ENCODE measurements at regions not wholly inside any gene's neighbourhood (a gene's known extent, or its start where the extent isn't known, plus 50 kb on each side); places are given as distances from the start of the nearest gene placed in this dataset.
"Not testable (repeated sequence)": the region's sequence is repeated elsewhere in the genome, so short reads cannot be mapped to it uniquely, and the experiment has no call there.

GRCh38 chr1:215400741-215401140 is 166.4 kb upstream of the KCTD3 start:
- DNase-seq (ENCODE audit: low spot score) = no peak

- DNase-seq (ENCODE audit: low spot score) = no peak
Observed at GRCh38 chr1:215402147-215402546, 165.0 kb upstream of the KCTD3 start.

- DNase-seq (ENCODE audit: low spot score) = no peak
Observed at GRCh38 chr1:215405211-215405610, 161.9 kb upstream of the KCTD3 start.

- no peak for DNase-seq (ENCODE audit: low spot score)
Observed at GRCh38 chr1:215406927-215407326, 160.2 kb upstream of the KCTD3 start.

GRCh38 chr1:215407575-215407974 is 159.5 kb upstream of the KCTD3 start:
- no peak for DNase-seq (ENCODE audit: low spot score)

- not testable (repeated sequence) for DNase-seq (ENCODE audit: low spot score)
Observed at GRCh38 chr1:215409546-215409945, 157.6 kb upstream of the KCTD3 start.

GRCh38 chr1:215415521-215415920 is 151.6 kb upstream of the KCTD3 start:
- not testable (repeated sequence) for DNase-seq (ENCODE audit: low spot score)

GRCh38 chr1:215416497-215416896 is 150.6 kb upstream of the KCTD3 start:
- no peak for DNase-seq (ENCODE audit: low spot score)

- DNase-seq (ENCODE audit: low spot score) = no peak
Observed at GRCh38 chr1:215417122-215417521, 150.0 kb upstream of the KCTD3 start.

- DNase-seq (ENCODE audit: low spot score) = no peak
Observed at GRCh38 chr1:215418876-215419447, 148.1 kb upstream of the KCTD3 start.

GRCh38 chr1:215421744-215422143 is 145.4 kb upstream of the KCTD3 start:
- DNase-seq (ENCODE audit: low spot score) = no peak

- DNase-seq (ENCODE audit: low spot score) = no peak
Observed at GRCh38 chr1:215423288-215423687, 143.8 kb upstream of the KCTD3 start.

GRCh38 chr1:215425138-215425537 is 142.0 kb upstream of the KCTD3 start:
- DNase-seq (ENCODE audit: low spot score) = no peak

GRCh38 chr1:215426101-215426500 is 141.0 kb upstream of the KCTD3 start:
- DNase-seq (ENCODE audit: low spot score) = no peak

GRCh38 chr1:215432483-215433227 is 134.4 kb upstream of the KCTD3 start:
- DNase-seq (ENCODE audit: low spot score) = not testable (repeated sequence)

GRCh38 chr1:215433237-215433636 is 133.9 kb upstream of the KCTD3 start:
- no peak for DNase-seq (ENCODE audit: low spot score)

- DNase-seq (ENCODE audit: low spot score) = no peak
Observed at GRCh38 chr1:215439549-215439948, 127.6 kb upstream of the KCTD3 start.

GRCh38 chr1:215444715-215445414 is 122.2 kb upstream of the KCTD3 start:
- DNase-seq (ENCODE audit: low spot score) = no peak

- not testable (repeated sequence) for DNase-seq (ENCODE audit: low spot score)
Observed at GRCh38 chr1:215448014-215448413, 119.1 kb upstream of the KCTD3 start.

GRCh38 chr1:215449147-215449546 is 118.0 kb upstream of the KCTD3 start:
- DNase-seq (ENCODE audit: low spot score) = not testable (repeated sequence)

GRCh38 chr1:215453440-215453839 is 113.7 kb upstream of the KCTD3 start:
- DNase-seq (ENCODE audit: low spot score) = no peak

- no peak for DNase-seq (ENCODE audit: low spot score)
Observed at GRCh38 chr1:215457213-215457612, 109.9 kb upstream of the KCTD3 start.

GRCh38 chr1:215458104-215458503 is 109.0 kb upstream of the KCTD3 start:
- no peak for DNase-seq (ENCODE audit: low spot score)
